NCI-H345 (cell line): ENCODE measurements at regions not wholly inside any gene's neighbourhood (a gene's known extent, or its start where the extent isn't known, plus 50 kb on each side); places are given as distances from the start of the nearest gene placed in this dataset.

ENCODE experiments used
- DNase-seq: peaks from one replicate; lab custom pipeline; 2025; lab: John Stamatoyannopoulos, UW

GRCh38 chr1:5231541-5232315 lies 577.3 kb downstream of the AJAP1 start:
- DNase-seq, result no peak

GRCh38 chr1:5227114-5227513 lies 572.7 kb downstream of the AJAP1 start:
- no peak for DNase-seq

- no peak for DNase-seq
Observed at GRCh38 chr1:5225707-5226704, 571.6 kb downstream of the AJAP1 start.

- DNase-seq, result no peak
Observed at GRCh38 chr1:5223206-5223605, 568.8 kb downstream of the AJAP1 start.

- DNase-seq, result no peak
Observed at GRCh38 chr1:5222626-5223025, 568.2 kb downstream of the AJAP1 start.

- DNase-seq, result no peak
Observed at GRCh38 chr1:5221451-5221850, 567.0 kb downstream of the AJAP1 start.

GRCh38 chr1:5220821-5221220 lies 566.4 kb downstream of the AJAP1 start:
- no peak for DNase-seq

- DNase-seq, result no peak
Observed at GRCh38 chr1:5220421-5220820, 566.0 kb downstream of the AJAP1 start.

- no peak for DNase-seq
Observed at GRCh38 chr1:5200006-5200405, 545.6 kb downstream of the AJAP1 start.

- no peak for DNase-seq
Observed at GRCh38 chr1:5198328-5198727, 543.9 kb downstream of the AJAP1 start.

- peak; percentile 59 for DNase-seq
Observed at GRCh38 chr1:5191470-5191869, 537.1 kb downstream of the AJAP1 start.

- DNase-seq, result no peak
Observed at GRCh38 chr1:5189384-5189783, 535.0 kb downstream of the AJAP1 start.

GRCh38 chr1:5165762-5166161 lies 511.4 kb downstream of the AJAP1 start:
- DNase-seq, result no peak

GRCh38 chr1:5164158-5164557 lies 509.7 kb downstream of the AJAP1 start:
- no peak for DNase-seq

GRCh38 chr1:5161372-5161771 lies 507.0 kb downstream of the AJAP1 start:
- peak; percentile 63 for DNase-seq

- no peak for DNase-seq
Observed at GRCh38 chr1:5157175-5157574, 502.8 kb downstream of the AJAP1 start.

GRCh38 chr1:5156416-5157120 lies 502.2 kb downstream of the AJAP1 start:
- peak; percentile 41 for DNase-seq

- no peak for DNase-seq
Observed at GRCh38 chr1:5151511-5151910, 497.1 kb downstream of the AJAP1 start.

- DNase-seq, result no peak
Observed at GRCh38 chr1:5150191-5150590, 495.8 kb downstream of the AJAP1 start.

- no peak for DNase-seq
Observed at GRCh38 chr1:5147806-5148205, 493.4 kb downstream of the AJAP1 start.

- DNase-seq, result no peak
Observed at GRCh38 chr1:5142389-5142788, 488.0 kb downstream of the AJAP1 start.

GRCh38 chr1:5141750-5142149 lies 487.3 kb downstream of the AJAP1 start:
- DNase-seq, result no peak
